ENCODE measurements at regions not wholly inside any gene's neighbourhood (a gene's known extent, or its start where the extent isn't known, plus 50 kb on each side); places are given as distances from the start of the nearest gene placed in this dataset.

GRCh38 chr7:45447296-45447695 is 126.9 kb upstream of the ADCY1 start:
- H3K9me3 ChIP-seq (ENCODE audit: severe bottlenecking), result no peaks in the 10 kb centered on the region
- DNase-seq (ENCODE audit: low spot score), result no peak
- peaks cover 16% of the 10 kb centered on the region for H3K4me1 ChIP-seq (ENCODE audit: insufficient read depth, poor library complexity, severe bottlenecking)
- H3K36me3 ChIP-seq (ENCODE audit: low read depth), result no peaks in the 10 kb centered on the region
- TF ChIP-seq CTCF (IDR thresholded peaks at IDR 0.05; ENCODE audit: poor library complexity, severe bottlenecking), result no peak
- ATAC-seq (ENCODE audit: low read depth), result no peak
- H3K27me3 ChIP-seq (ENCODE audit: insufficient read depth, poor library complexity, severe bottlenecking), result no peaks in the 10 kb centered on the region
- H3K4me3 ChIP-seq (ENCODE audit: severe bottlenecking), result no peak overlapping the region
- no peak overlapping the region for H3K27ac ChIP-seq (ENCODE audit: poor library complexity, severe bottlenecking)

GRCh38 chr7:45450571-45451204 is 123.5 kb upstream of the ADCY1 start:
- DNase-seq (ENCODE audit: low spot score), result no peak
- Histone ChIP-seq H3K4me3 (ENCODE audit: severe bottlenecking) (no peak overlapping the region), H3K9me3 (ENCODE audit: severe bottlenecking) (no peaks in the 10 kb centered on the region), H3K27ac (ENCODE audit: poor library complexity, severe bottlenecking) (no peak overlapping the region), H3K36me3 (ENCODE audit: low read depth) (no peaks in the 10 kb centered on the region), H3K4me1 (ENCODE audit: insufficient read depth, poor library complexity, severe bottlenecking) (peaks cover 16% of the 10 kb centered on the region), H3K27me3 (ENCODE audit: insufficient read depth, poor library complexity, severe bottlenecking) (no peaks in the 10 kb centered on the region)
- TF ChIP-seq CTCF (IDR thresholded peaks at IDR 0.05; ENCODE audit: poor library complexity, severe bottlenecking), result no peak
- ATAC-seq (ENCODE audit: low read depth), result no peak

GRCh38 chr7:45451342-45452035 is 122.7 kb upstream of the ADCY1 start:
- peak; percentile 96 for ATAC-seq (ENCODE audit: low read depth)
- no peaks in the 10 kb centered on the region for H3K36me3 ChIP-seq (ENCODE audit: low read depth)
- no peak overlapping the region for H3K27ac ChIP-seq (ENCODE audit: poor library complexity, severe bottlenecking)
- H3K9me3 ChIP-seq (ENCODE audit: severe bottlenecking), result no peaks in the 10 kb centered on the region
- H3K4me1 ChIP-seq (ENCODE audit: insufficient read depth, poor library complexity, severe bottlenecking), result peaks cover 9% of the 10 kb centered on the region
- no peak for DNase-seq (ENCODE audit: low spot score)
- no peak overlapping the region for H3K4me3 ChIP-seq (ENCODE audit: severe bottlenecking)
- TF ChIP-seq CTCF (IDR thresholded peaks at IDR 0.05; ENCODE audit: poor library complexity, severe bottlenecking), result no peak
- H3K27me3 ChIP-seq (ENCODE audit: insufficient read depth, poor library complexity, severe bottlenecking), result no peaks in the 10 kb centered on the region

- Histone ChIP-seq H3K36me3 (ENCODE audit: low read depth) (no peaks in the 10 kb centered on the region), H3K27me3 (ENCODE audit: insufficient read depth, poor library complexity, severe bottlenecking) (no peaks in the 10 kb centered on the region), H3K4me3 (ENCODE audit: severe bottlenecking) (no peak overlapping the region), H3K9me3 (ENCODE audit: severe bottlenecking) (no peaks in the 10 kb centered on the region), H3K4me1 (ENCODE audit: insufficient read depth, poor library complexity, severe bottlenecking) (peaks cover 8% of the 10 kb centered on the region), H3K27ac (ENCODE audit: poor library complexity, severe bottlenecking) (no peak overlapping the region)
- ATAC-seq (ENCODE audit: low read depth) (no peak), DNase-seq (ENCODE audit: low spot score) (no peak)
- TF ChIP-seq CTCF (IDR thresholded peaks at IDR 0.05; ENCODE audit: poor library complexity, severe bottlenecking), result no peak
Observed at GRCh38 chr7:45454771-45455170, 119.4 kb upstream of the ADCY1 start.

GRCh38 chr7:45455662-45456061 is 118.5 kb upstream of the ADCY1 start:
- no peak overlapping the region for H3K4me3 ChIP-seq (ENCODE audit: severe bottlenecking)
- no peaks in the 10 kb centered on the region for H3K36me3 ChIP-seq (ENCODE audit: low read depth)
- H3K4me1 ChIP-seq (ENCODE audit: insufficient read depth, poor library complexity, severe bottlenecking), result peaks cover 8% of the 10 kb centered on the region
- ATAC-seq (ENCODE audit: low read depth) (no peak), DNase-seq (ENCODE audit: low spot score) (no peak)
- no peak for TF ChIP-seq CTCF (IDR thresholded peaks at IDR 0.05; ENCODE audit: poor library complexity, severe bottlenecking)
- H3K27me3 ChIP-seq (ENCODE audit: insufficient read depth, poor library complexity, severe bottlenecking), result no peaks in the 10 kb centered on the region
- H3K9me3 ChIP-seq (ENCODE audit: severe bottlenecking), result no peaks in the 10 kb centered on the region
- H3K27ac ChIP-seq (ENCODE audit: poor library complexity, severe bottlenecking), result no peak overlapping the region

All from RWPE2 (cell line).